CD14-positive monocyte (primary cell): ENCODE measurements at regions not wholly inside any gene's neighbourhood (a gene's known extent, or its start where the extent isn't known, plus 50 kb on each side); places are given as distances from the start of the nearest gene placed in this dataset.

ENCODE experiments used
- DNase-seq, 3 donors: peaks; one replicate each; pipeline ENCODE4 v3.0.0-alpha.2; 2011 to 2022
- H2AFZ ChIP-seq: 2 replicates; pipeline ENCODE4 v1.6.0; 2012; ENCODE audit warnings: mild to moderate bottlenecking, low read depth, low read length, inconsistent platforms; ENCODE audit not compliant: insufficient read depth, poor library complexity, severe bottlenecking
- H3K27ac ChIP-seq, 2 donors: 1 replicate in 1 of 2; 2 replicates in 1 of 2; pipeline ENCODE4 v1.5.1; 2012 to 2013; ENCODE audit warnings: low read length in 2 of 2, control low read depth in 1 of 2, inconsistent platforms in 1 of 2, low read depth in 1 of 2, mild to moderate bottlenecking in 1 of 2
- H3K27me3 ChIP-seq, 2 donors: one replicate each; pipeline versions ENCODE4 v1.6.0 to v1.6.1; 2011 to 2013; ENCODE audit warnings: low read length in 2 of 2; ENCODE audit not compliant: control insufficient read depth in 2 of 2, insufficient read depth in 2 of 2
- H3K36me3 ChIP-seq, 2 donors: replicated peaks in 1 of 2; 1 replicate in 1 of 2; 2 replicates in 1 of 2; pipeline versions ENCODE4 v1.5.1 to v1.6.1; 2012 to 2013; ENCODE audit warnings: low read length in 2 of 2, control low read depth in 1 of 2, inconsistent platforms in 1 of 2, mild to moderate bottlenecking in 1 of 2; ENCODE audit not compliant: insufficient read depth in 2 of 2, control insufficient read depth in 1 of 2
- H3K4me1 ChIP-seq, 2 donors: 1 replicate in 1 of 2; 2 replicates in 1 of 2; pipeline versions ENCODE4 v1.5.1 to v1.6.1; 2012 to 2013; ENCODE audit warnings: low read length in 2 of 2, control low read depth in 1 of 2, inconsistent platforms in 1 of 2, mild to moderate bottlenecking in 1 of 2, moderate library complexity in 1 of 2; ENCODE audit not compliant: insufficient read depth in 2 of 2, control insufficient read depth in 1 of 2
- H3K4me2 ChIP-seq: replicated peaks from 2 replicates; pipeline ENCODE3; 2012; ENCODE audit warnings: low read length, moderate library complexity, mild to moderate bottlenecking; ENCODE audit not compliant: poor library complexity, severe bottlenecking; ENCODE audit errors: extremely low read depth
- H3K4me3 ChIP-seq, 3 experiments: fragments of 200-600 bp in 1 of 3; sonication (generic) in 1 of 3; replicated peaks in 1 of 3; 1 replicate in 2 of 3; 2 replicates in 1 of 3; pipeline ENCODE4 v1.5.1; 2011 to 2013; ENCODE audit warnings: low read length in 3 of 3, mild to moderate bottlenecking in 3 of 3, control low read depth in 2 of 3, low read depth in 2 of 3, inconsistent platforms in 1 of 3, moderate library complexity in 1 of 3
- H3K79me2 ChIP-seq: 2 replicates; pipeline ENCODE4 v1.6.0; 2012; ENCODE audit warnings: mild to moderate bottlenecking, control low read depth, inconsistent platforms, low read length, moderate library complexity; ENCODE audit not compliant: insufficient read depth
- H3K9ac ChIP-seq: 2 replicates; pipeline ENCODE4 v1.6.0; 2017; ENCODE audit warnings: low read length, mild to moderate bottlenecking; ENCODE audit not compliant: insufficient read depth, poor library complexity, severe bottlenecking
- H3K9me3 ChIP-seq, 2 donors: replicated peaks in 1 of 2; 1 replicate in 1 of 2; 2 replicates in 1 of 2; pipeline versions ENCODE4 v1.5.1 to v1.6.1; 2012 to 2013; ENCODE audit warnings: low read length in 2 of 2, control low read depth in 1 of 2; ENCODE audit not compliant: control insufficient read depth in 1 of 2, insufficient read depth in 1 of 2
- H4K20me1 ChIP-seq: 2 replicates; pipeline ENCODE4 v1.6.0; 2012; ENCODE audit warnings: mild to moderate bottlenecking, low read length, control low read depth, moderate library complexity; ENCODE audit not compliant: insufficient read depth
- H3K27ac Mint-ChIP-seq, 7 donors: one replicate each; pipeline ENCODE4 v1.8.0; 2020; ENCODE audit warnings: mild to moderate bottlenecking in 7 of 7, mixed read lengths in 7 of 7, moderate library complexity in 6 of 7, inconsistent platforms in 2 of 7
- H3K27me3 Mint-ChIP-seq, 3 donors: one replicate each; pipeline ENCODE4 v1.8.0; 2021 to 2022; ENCODE audit warnings: low read depth in 3 of 3, mild to moderate bottlenecking in 3 of 3, mixed read lengths in 3 of 3, moderate library complexity in 3 of 3, inconsistent platforms in 1 of 3
- H3K36me3 Mint-ChIP-seq, 2 donors: one replicate each; pipeline ENCODE4 v1.8.0; 2020; ENCODE audit warnings: mixed read lengths in 2 of 2, inconsistent platforms in 1 of 2, mild to moderate bottlenecking in 1 of 2
- H3K4me1 Mint-ChIP-seq: one replicate; pipeline ENCODE4 v1.8.0; 2020; ENCODE audit warnings: mild to moderate bottlenecking, mixed read lengths
- H3K4me3 Mint-ChIP-seq, 2 donors: one replicate each; pipeline ENCODE4 v1.8.0; 2020; ENCODE audit warnings: mild to moderate bottlenecking in 2 of 2, mixed read lengths in 2 of 2, moderate library complexity in 1 of 2
- H3K9me3 Mint-ChIP-seq, 7 donors: one replicate each; pipeline ENCODE4 v1.8.0; 2020 to 2022; ENCODE audit warnings: mixed read lengths in 7 of 7, mild to moderate bottlenecking in 6 of 7, moderate library complexity in 6 of 7, inconsistent platforms in 2 of 7
- WGBS: methylation state at CpG from one replicate; pipeline ENCODE4 v1.1.5; 2013; ENCODE audit warnings: missing lambda C conversion rate; ENCODE audit not compliant: insufficient coverage; 5-methylcytosine and 5-hydroxymethylcytosine counted together
- intact Hi-C, 2 donors: fragments of 100-400 bp; cut with micrococcal nuclease; formaldehyde crosslinking; loops; one replicate each; pipeline versions ENCODE4 v1.15.0 to v1.15.1; 2023
- TF ChIP-seq, protein P1 (sequence below): fragments of 200-600 bp; IDR thresholded peaks from one replicate; pipeline ENCODE4 v1.8.0; 2022; ENCODE audit warnings: antibody characterized with exemption, mild to moderate bottlenecking

- H3K9me3 Mint-ChIP-seq, result peaks cover 0 to 8% (median 0%) of the 10 kb centered on the region in 7 donors
- Histone ChIP-seq H3K4me2 (no peak overlapping the region), H3K27me3 (no peaks in the 10 kb centered on the region), H3K79me2 (no peaks in the 10 kb centered on the region), H4K20me1 (no peaks in the 10 kb centered on the region), H3K4me1 (peaks cover 0 to 11% of the 10 kb centered on the region in 2 donors), H3K9me3 (no peaks in the 10 kb centered on the region), H3K9ac (no peak overlapping the region), H3K4me3 (no peak overlapping the region), H3K27ac (no peak overlapping the region), H3K36me3 (no peaks in the 10 kb centered on the region), H2AFZ (no peak overlapping the region)
- peaks cover 0 to 2% (median 0%) of the 10 kb centered on the region in 3 donors for H3K27me3 Mint-ChIP-seq
- peaks cover 0 to under 1% of the 10 kb centered on the region in 2 donors for H3K36me3 Mint-ChIP-seq
- TF ChIP-seq, protein P1, sequence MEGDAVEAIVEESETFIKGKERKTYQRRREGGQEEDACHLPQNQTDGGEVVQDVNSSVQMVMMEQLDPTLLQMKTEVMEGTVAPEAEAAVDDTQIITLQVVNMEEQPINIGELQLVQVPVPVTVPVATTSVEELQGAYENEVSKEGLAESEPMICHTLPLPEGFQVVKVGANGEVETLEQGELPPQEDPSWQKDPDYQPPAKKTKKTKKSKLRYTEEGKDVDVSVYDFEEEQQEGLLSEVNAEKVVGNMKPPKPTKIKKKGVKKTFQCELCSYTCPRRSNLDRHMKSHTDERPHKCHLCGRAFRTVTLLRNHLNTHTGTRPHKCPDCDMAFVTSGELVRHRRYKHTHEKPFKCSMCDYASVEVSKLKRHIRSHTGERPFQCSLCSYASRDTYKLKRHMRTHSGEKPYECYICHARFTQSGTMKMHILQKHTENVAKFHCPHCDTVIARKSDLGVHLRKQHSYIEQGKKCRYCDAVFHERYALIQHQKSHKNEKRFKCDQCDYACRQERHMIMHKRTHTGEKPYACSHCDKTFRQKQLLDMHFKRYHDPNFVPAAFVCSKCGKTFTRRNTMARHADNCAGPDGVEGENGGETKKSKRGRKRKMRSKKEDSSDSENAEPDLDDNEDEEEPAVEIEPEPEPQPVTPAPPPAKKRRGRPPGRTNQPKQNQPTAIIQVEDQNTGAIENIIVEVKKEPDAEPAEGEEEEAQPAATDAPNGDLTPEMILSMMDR, result no peak
- no peak overlapping the region for H3K4me3 Mint-ChIP-seq
- H3K4me1 Mint-ChIP-seq, result peaks cover 16% of the 10 kb centered on the region
- intact Hi-C loops, result no loop called here
- 100% methylated on average over 1 of the region's 3 CpGs for WGBS
- DNase-seq, result no peak
- H3K27ac Mint-ChIP-seq, result peak overlapping the region in 1 of 7 donors; percentile 8
These were observed 68.8 kb upstream of the TNFAIP3 start for GRCh38 chr6:137798261-137798660.

DNA sequence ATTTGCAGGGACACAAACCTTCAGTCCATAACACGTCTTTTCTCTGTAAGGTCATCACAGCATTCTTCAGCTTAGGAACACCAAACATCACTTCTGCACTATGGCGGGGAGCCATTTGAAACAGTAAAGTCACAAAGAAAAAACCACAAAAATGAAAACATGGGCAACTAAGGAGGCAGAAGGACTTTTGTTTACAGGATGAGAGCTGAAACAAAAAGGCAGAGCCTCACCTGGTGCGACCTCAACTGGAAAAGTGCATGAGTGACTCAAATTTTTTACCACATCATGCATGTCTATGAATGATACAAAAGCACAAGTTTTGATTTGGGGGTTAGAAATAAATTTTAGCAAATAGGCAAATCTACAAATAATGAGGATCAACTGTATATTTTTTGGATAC is 68.2 kb upstream of the TNFAIP3 start:
- Mint-ChIP-seq H3K4me1 (peaks cover 16% of the 10 kb centered on the region), H3K27me3 (no peaks in the 10 kb centered on the region), H3K27ac (peak overlapping the region in 1 of 7 donors; percentile 72), H3K9me3 (peaks cover 0 to 11% (median 2%) of the 10 kb centered on the region in 7 donors), H3K4me3 (no peak overlapping the region), H3K36me3 (peaks cover 3% of the 10 kb centered on the region in 2 donors)
- H3K36me3 ChIP-seq, result no peaks in the 10 kb centered on the region
- H3K4me3 ChIP-seq, result no peak overlapping the region
- no peaks in the 10 kb centered on the region for H4K20me1 ChIP-seq
- H3K4me2 ChIP-seq, result no peak overlapping the region
- DNase-seq, result no peak
- H3K9me3 ChIP-seq, result no peaks in the 10 kb centered on the region
- TF ChIP-seq, protein P1, result no peak
- WGBS, result no CpG with 5 or more reads among the region's 3 CpGs
- no peaks in the 10 kb centered on the region for H3K79me2 ChIP-seq
- H3K9ac ChIP-seq, result no peak overlapping the region
- no peak overlapping the region for H2AFZ ChIP-seq
- H3K27ac ChIP-seq, result no peak overlapping the region
- H3K4me1 ChIP-seq, result peaks cover 0 to 11% of the 10 kb centered on the region in 2 donors
- intact Hi-C loops, result no loop called here
- no peaks in the 10 kb centered on the region for H3K27me3 ChIP-seq
